AG04449 (cell line): ENCODE measurements at regions not wholly inside any gene's neighbourhood (a gene's known extent, or its start where the extent isn't known, plus 50 kb on each side); places are given as distances from the start of the nearest gene placed in this dataset.
"Not testable (repeated sequence)": the region's sequence is repeated elsewhere in the genome, so short reads cannot be mapped to it uniquely, and the experiment has no call there.

Experiments used
- CTCF ChIA-PET: fragments of 350-600 bp; formaldehyde crosslinking; extraction: SDS; loops from one replicate; lab custom pipeline; 2021; ENCODE audit warnings: antibody characterized with exemption; lab: Yijun Ruan, JAX
- POLR2A ChIA-PET: fragments of 400-600, 350-600 bp; formaldehyde crosslinking; extraction: SDS; loops from one replicate; lab custom pipeline; 2020; ENCODE audit warnings: antibody characterized with exemption, inconsistent platforms; lab: Yijun Ruan, JAX
- DNase-seq: peaks from one replicate; pipeline ENCODE4 v3.0.0-alpha.2; 2010; ENCODE audit warnings: low read depth, low spot score
- H3K4me3 ChIP-seq: 2 replicates; pipeline ENCODE4 v1.5.1; 2011; ENCODE audit warnings: low read depth, mild to moderate bottlenecking, control low read depth, low read length
- TF ChIP-seq, protein P1 (sequence below): IDR thresholded peaks from one replicate; pipeline ENCODE4 v1.5.1; 2011; ENCODE audit warnings: mild to moderate bottlenecking, moderate library complexity, low read length, control low read depth, inconsistent platforms; ENCODE audit not compliant: insufficient read depth; ENCODE audit errors: missing control alignments

GRCh38 chr3:194050782-194051320, 85.1 kb upstream of the HES1 start:
- TF ChIP-seq, protein P1, sequence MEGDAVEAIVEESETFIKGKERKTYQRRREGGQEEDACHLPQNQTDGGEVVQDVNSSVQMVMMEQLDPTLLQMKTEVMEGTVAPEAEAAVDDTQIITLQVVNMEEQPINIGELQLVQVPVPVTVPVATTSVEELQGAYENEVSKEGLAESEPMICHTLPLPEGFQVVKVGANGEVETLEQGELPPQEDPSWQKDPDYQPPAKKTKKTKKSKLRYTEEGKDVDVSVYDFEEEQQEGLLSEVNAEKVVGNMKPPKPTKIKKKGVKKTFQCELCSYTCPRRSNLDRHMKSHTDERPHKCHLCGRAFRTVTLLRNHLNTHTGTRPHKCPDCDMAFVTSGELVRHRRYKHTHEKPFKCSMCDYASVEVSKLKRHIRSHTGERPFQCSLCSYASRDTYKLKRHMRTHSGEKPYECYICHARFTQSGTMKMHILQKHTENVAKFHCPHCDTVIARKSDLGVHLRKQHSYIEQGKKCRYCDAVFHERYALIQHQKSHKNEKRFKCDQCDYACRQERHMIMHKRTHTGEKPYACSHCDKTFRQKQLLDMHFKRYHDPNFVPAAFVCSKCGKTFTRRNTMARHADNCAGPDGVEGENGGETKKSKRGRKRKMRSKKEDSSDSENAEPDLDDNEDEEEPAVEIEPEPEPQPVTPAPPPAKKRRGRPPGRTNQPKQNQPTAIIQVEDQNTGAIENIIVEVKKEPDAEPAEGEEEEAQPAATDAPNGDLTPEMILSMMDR: no peak
- POLR2A ChIA-PET: no interaction called here
- H3K4me3 ChIP-seq: no peak overlapping the region
- CTCF ChIA-PET: no interaction called here
- no peak for DNase-seq

- no peak for DNase-seq
- POLR2A ChIA-PET: no interaction called here
Measured at GRCh38 chr3:194051366-194052149, 84.4 kb upstream of the HES1 start.

GRCh38 chr3:194053136-194053535, 82.8 kb upstream of the HES1 start:
- POLR2A ChIA-PET: no interaction called here
- CTCF ChIA-PET: no interaction called here
- H3K4me3 ChIP-seq: no peak overlapping the region
- DNase-seq: no peak
- TF ChIP-seq, protein P1: no peak

More at GRCh38 chr3:194051366-194052149, 84.4 kb upstream of the HES1 start:
- TF ChIP-seq, protein P1: no peak
- CTCF ChIA-PET: no interaction called here
- no peak overlapping the region for H3K4me3 ChIP-seq

- CTCF ChIA-PET: no interaction called here
Measured at GRCh38 chr3:194054016-194054415, 81.9 kb upstream of the HES1 start.

GRCh38 chr3:194054540-194054939, 81.4 kb upstream of the HES1 start:
- TF ChIP-seq, protein P1: no peak
- no peak for DNase-seq
- no peak overlapping the region for H3K4me3 ChIP-seq
- CTCF ChIA-PET: no interaction called here
- POLR2A ChIA-PET: no interaction called here

More at GRCh38 chr3:194054016-194054415, 81.9 kb upstream of the HES1 start:
- TF ChIP-seq, protein P1: no peak
- no peak for DNase-seq
- POLR2A ChIA-PET: no interaction called here
- H3K4me3 ChIP-seq: no peak overlapping the region

DNA sequence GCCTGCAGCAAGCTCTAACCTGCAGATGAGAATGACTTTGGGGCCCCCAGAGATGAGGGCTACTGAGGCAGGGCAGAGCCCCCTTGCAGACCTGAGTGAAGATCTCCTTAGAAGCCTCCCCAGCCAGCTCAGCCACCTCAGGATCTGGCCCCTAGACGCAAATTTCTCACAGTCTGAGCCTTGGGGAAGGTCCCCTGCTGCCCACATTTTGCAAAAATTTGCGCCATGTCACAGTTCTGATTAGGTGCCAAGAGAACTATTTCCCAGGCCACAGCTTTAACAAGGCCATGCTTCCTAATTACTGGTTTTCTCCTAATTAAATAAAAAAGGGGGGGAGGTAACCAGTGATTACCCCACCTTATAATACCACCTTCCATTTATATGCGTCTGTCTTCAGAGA, 81.0 kb upstream of the HES1 start:
- no peak overlapping the region for H3K4me3 ChIP-seq
- TF ChIP-seq, protein P1: no peak
- POLR2A ChIA-PET: no interaction called here
- no peak for DNase-seq
- CTCF ChIA-PET: no interaction called here

DNA sequence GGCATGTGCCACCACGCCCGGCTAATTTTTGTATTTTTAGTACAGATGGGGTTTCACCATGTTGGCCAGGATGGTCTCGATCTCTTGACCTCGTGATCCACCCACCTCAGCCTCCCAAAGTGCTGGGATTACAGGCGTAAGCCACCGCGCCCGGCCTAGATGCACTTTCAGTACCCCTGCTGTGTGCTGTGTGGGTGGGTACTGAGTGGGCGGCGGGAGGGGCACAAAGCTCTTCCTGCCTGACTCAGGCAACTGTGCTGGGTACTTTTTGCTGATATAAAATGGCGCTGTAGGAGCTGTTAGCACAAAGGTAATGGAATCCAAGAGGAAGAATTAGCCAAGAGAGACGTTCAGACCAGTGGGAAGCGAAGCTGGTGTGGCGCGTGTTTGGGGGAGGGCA, 79.6 kb upstream of the HES1 start:
- CTCF ChIA-PET, DNase-seq, POLR2A ChIA-PET, H3K4me3 ChIP-seq: not testable (repeated sequence)
